Osteoblast (primary cell): ENCODE measurements at regions not wholly inside any gene's neighbourhood (a gene's known extent, or its start where the extent isn't known, plus 50 kb on each side); places are given as distances from the start of the nearest gene placed in this dataset. TPM values are rescaled to one million over a fixed set of nuclear protein-coding genes. Genes with fewer than 3 reads are reported as not detected.

ENCODE experiments used
- DNase-seq: peaks from one replicate; pipeline ENCODE4 v3.0.0; 2011; ENCODE audit warnings: low spot score, mixed read lengths; ENCODE audit not compliant: insufficient read length; ENCODE audit errors: missing footprints
- H2AFZ ChIP-seq: 2 replicates; pipeline ENCODE4 v1.6.0; 2011; ENCODE audit warnings: mild to moderate bottlenecking, low read length
- H3K27ac ChIP-seq: 2 replicates; pipeline ENCODE4 v1.5.1; 2011; ENCODE audit warnings: mild to moderate bottlenecking, low read depth, low read length, moderate library complexity
- H3K27me3 ChIP-seq: 2 replicates; pipeline ENCODE4 v1.6.0; 2012; ENCODE audit warnings: mild to moderate bottlenecking, control low read depth, inconsistent platforms, low read length, moderate library complexity; ENCODE audit not compliant: insufficient read depth
- H3K36me3 ChIP-seq: 2 replicates; pipeline ENCODE4 v1.5.1; 2011; ENCODE audit warnings: mild to moderate bottlenecking, low read length, control low read depth, moderate library complexity; ENCODE audit not compliant: insufficient read depth
- H3K4me1 ChIP-seq: 2 replicates; pipeline ENCODE4 v1.5.1; 2011; ENCODE audit warnings: mild to moderate bottlenecking, low read length, control low read depth, moderate library complexity; ENCODE audit not compliant: insufficient read depth
- H3K4me2 ChIP-seq: 2 replicates; pipeline ENCODE4 v1.6.0; 2011; ENCODE audit warnings: mild to moderate bottlenecking, low read length; ENCODE audit not compliant: insufficient read depth
- H3K4me3 ChIP-seq: fragments of 200-600 bp; sonication (generic); 3 replicates; pipeline ENCODE4 v1.5.1; 2012; ENCODE audit warnings: mild to moderate bottlenecking, low read length, inconsistent platforms; ENCODE audit not compliant: insufficient read depth
- H3K79me2 ChIP-seq: 2 replicates; pipeline ENCODE4 v1.6.0; 2012; ENCODE audit warnings: mild to moderate bottlenecking, low read length, control low read depth, inconsistent platforms; ENCODE audit not compliant: insufficient read depth
- H3K9me3 ChIP-seq: 2 replicates; pipeline ENCODE4 v1.5.1; 2011; ENCODE audit warnings: low read depth, low read length, control low read depth
- H4K20me1 ChIP-seq: 2 replicates; pipeline ENCODE4 v1.6.0; 2012; ENCODE audit warnings: mild to moderate bottlenecking, low read length, control low read depth; ENCODE audit not compliant: insufficient read depth
- CTCF ChIP-seq: IDR thresholded peaks from 2 replicates; pipeline ENCODE4 v1.5.1; 2011; ENCODE audit warnings: mild to moderate bottlenecking, low read depth, low read length, moderate library complexity; ENCODE audit errors: extremely low read depth
- small RNA-seq: library from RNA; depleted of rRNA; stranded (forward); fragments of <200 nt; gene quantifications from one replicate; pipeline ENCODE3, GENCODE V24; 2012

GRCh38 chrX:100072336-100072735 is 337.7 kb downstream of the PCDH19 start:
- no peaks in the 10 kb centered on the region for H3K79me2 ChIP-seq
- H3K27me3 ChIP-seq, result no peaks in the 10 kb centered on the region
- DNase-seq, result no peak
- H4K20me1 ChIP-seq, result no peaks in the 10 kb centered on the region
- no peak for TF ChIP-seq CTCF
- no peaks in the 10 kb centered on the region for H3K4me1 ChIP-seq
- H2AFZ ChIP-seq, result no peak overlapping the region
- no peaks in the 10 kb centered on the region for H3K9me3 ChIP-seq
- no peak overlapping the region for H3K27ac ChIP-seq
- no peaks in the 10 kb centered on the region for H3K36me3 ChIP-seq
- H3K4me2 ChIP-seq, result no peak overlapping the region
- H3K4me3 ChIP-seq, result no peak overlapping the region

GRCh38 chrX:100070334-100070849 is 339.7 kb downstream of the PCDH19 start:
- Histone ChIP-seq H3K4me1 (no peaks in the 10 kb centered on the region), H3K4me3 (no peak overlapping the region), H2AFZ (no peak overlapping the region), H3K9me3 (no peaks in the 10 kb centered on the region), H3K4me2 (no peak overlapping the region), H3K36me3 (no peaks in the 10 kb centered on the region), H3K27ac (no peak overlapping the region), H3K27me3 (no peaks in the 10 kb centered on the region), H3K79me2 (no peaks in the 10 kb centered on the region), H4K20me1 (no peaks in the 10 kb centered on the region)
- no peak for DNase-seq
- no peak for TF ChIP-seq CTCF

GRCh38 chrX:100048156-100048555 is 361.9 kb downstream of the PCDH19 start:
- Histone ChIP-seq H4K20me1 (no peaks in the 10 kb centered on the region), H3K27ac (no peak overlapping the region), H2AFZ (no peak overlapping the region), H3K4me1 (no peaks in the 10 kb centered on the region), H3K79me2 (no peaks in the 10 kb centered on the region), H3K36me3 (no peaks in the 10 kb centered on the region), H3K4me3 (no peak overlapping the region), H3K4me2 (no peak overlapping the region), H3K27me3 (no peaks in the 10 kb centered on the region), H3K9me3 (no peaks in the 10 kb centered on the region)
- no peak for DNase-seq
- no peak for TF ChIP-seq CTCF

Small RNA genes lying in the stretch of these regions (small RNA-seq; reads per million reads assigned to genes)
- gene RF00402, result not detected
